GM18507 (cell line): ENCODE measurements at regions not wholly inside any gene's neighbourhood (a gene's known extent, or its start where the extent isn't known, plus 50 kb on each side); places are given as distances from the start of the nearest gene placed in this dataset.
"Not testable (repeated sequence)": the region's sequence is repeated elsewhere in the genome, so short reads cannot be mapped to it uniquely, and the experiment has no call there.

Source experiments
- DNase-seq: peaks from one replicate; pipeline ENCODE4 v3.0.0; 2011; ENCODE audit warnings: low read depth; ENCODE audit not compliant: insufficient read length; ENCODE audit errors: extremely low spot score
- FAIRE-seq: peaks from 2 replicates; lab custom pipeline; 2011; peaks lifted over from hg19 to GRCh38; lab: Jason Lieb, UNC

GRCh38 chr6:146919017-146919416 is 285.2 kb upstream of the STXBP5 start:
- no peak for FAIRE-seq
- DNase-seq, result no peak

- no peak for DNase-seq
- FAIRE-seq, result no peak
These were observed 280.9 kb upstream of the STXBP5 start for GRCh38 chr6:146923205-146923833.

DNA sequence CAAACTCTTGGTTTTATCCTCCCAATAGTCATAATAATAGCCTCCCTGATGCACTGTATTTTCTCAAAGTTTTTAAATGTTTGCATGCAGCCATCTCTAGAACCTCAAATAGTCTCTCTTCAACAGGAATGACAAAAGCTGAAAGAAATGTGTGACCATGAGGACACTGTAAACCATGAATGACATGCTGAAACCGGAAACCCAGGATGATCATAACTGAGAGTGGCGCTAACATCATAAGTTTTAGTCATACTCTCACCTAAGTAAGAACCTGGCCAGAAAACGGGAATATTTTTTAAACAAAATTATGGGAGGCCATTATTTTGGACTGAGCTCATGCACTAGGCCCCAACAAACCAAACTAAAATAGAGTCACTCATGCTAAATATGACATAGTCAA is 278.4 kb upstream of the STXBP5 start:
- FAIRE-seq (no peak), DNase-seq (no peak)

- FAIRE-seq, result no peak
- DNase-seq, result no peak
These were observed 275.7 kb upstream of the STXBP5 start for GRCh38 chr6:146928503-146928902.

- no peak for FAIRE-seq
These were observed 273.0 kb upstream of the STXBP5 start for GRCh38 chr6:146931214-146931613.

DNA sequence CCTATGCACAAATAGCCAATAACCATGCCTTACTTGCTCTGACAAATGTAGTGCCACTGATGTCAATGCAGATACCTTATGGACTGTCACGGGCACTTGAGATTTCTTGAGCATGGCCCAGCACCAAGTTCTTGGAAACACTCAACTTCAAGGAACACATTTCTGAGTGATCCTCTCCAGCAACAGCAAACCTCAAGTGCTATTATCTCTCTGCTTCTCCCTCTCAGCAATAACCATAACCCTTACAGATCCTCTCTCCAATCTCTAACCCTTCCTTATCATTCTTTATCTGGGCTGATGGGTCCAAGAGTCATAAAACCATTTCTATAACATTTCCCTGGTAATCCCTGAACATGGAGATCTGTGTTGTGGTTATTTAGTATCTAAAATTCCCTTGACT is 266.9 kb upstream of the STXBP5 start:
- FAIRE-seq (no peak), DNase-seq (no peak)

More at GRCh38 chr6:146931214-146931613, 273.0 kb upstream of the STXBP5 start:
- DNase-seq, result no peak

- DNase-seq (no peak), FAIRE-seq (no peak)
These were observed 266.0 kb upstream of the STXBP5 start for GRCh38 chr6:146938266-146938665.

DNA sequence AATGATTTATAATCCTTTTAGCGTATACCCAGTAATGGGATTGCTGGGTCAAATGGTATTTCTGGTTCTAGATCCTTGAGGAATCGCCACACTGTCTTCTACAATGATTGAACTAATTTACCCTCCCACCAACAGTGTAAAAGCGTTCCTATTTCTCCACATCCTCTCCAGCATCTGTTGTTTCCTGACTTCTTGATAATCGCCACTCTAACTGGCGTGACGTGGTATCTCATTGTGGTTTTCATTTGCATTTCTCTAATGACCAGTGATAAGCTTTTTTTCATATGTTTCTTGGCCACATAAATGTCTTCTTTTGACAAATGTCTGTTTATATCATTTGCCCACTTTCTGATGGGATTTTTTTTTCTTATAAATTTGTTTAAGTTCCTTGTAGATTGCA is 264.8 kb upstream of the STXBP5 start:
- DNase-seq, FAIRE-seq: not testable (repeated sequence)

- FAIRE-seq (no peak), DNase-seq (no peak)
These were observed 260.6 kb upstream of the STXBP5 start for GRCh38 chr6:146943664-146944063.

DNA sequence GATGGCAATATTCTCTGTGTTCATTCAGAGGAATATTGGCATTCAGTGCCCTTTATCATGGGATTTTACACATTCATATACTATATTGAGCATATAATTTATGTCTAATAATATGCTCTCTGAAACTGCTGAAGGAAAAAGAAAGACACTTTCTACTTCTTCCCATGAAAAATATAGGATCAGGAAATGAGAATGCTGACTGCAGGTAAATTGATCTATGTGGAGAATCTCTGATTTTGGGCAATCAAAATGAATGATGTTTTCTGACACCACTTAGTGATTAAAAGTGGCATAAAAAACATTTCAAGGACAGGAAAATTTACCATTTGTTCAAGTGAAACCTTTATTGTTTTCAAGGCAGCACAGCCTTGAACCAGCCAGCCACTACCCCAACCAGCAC is 260.1 kb upstream of the STXBP5 start:
- no peak for FAIRE-seq
- DNase-seq, result no peak

- DNase-seq (no peak), FAIRE-seq (no peak)
These were observed 259.4 kb upstream of the STXBP5 start for GRCh38 chr6:146944809-146945208.

DNA sequence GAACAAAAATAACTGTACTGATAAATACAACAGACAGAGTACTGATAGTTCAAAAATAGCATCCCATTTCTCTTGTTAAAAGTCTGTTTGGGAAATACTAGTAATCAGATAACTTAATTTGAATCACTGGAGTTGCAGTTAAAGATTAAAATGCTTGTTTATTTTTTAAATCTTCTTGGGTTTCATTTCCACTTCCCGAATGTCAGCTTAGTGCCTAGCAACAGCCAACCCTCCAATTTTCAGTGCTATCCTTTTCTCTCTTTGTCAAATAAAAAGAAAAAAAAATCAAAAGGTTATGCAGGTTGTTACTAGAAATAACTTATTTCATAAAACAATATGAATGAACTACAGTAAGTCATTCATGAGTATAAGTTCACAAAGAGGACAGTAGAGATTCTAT is 257.7 kb upstream of the STXBP5 start:
- DNase-seq (no peak), FAIRE-seq (peak; percentile 38)

DNA sequence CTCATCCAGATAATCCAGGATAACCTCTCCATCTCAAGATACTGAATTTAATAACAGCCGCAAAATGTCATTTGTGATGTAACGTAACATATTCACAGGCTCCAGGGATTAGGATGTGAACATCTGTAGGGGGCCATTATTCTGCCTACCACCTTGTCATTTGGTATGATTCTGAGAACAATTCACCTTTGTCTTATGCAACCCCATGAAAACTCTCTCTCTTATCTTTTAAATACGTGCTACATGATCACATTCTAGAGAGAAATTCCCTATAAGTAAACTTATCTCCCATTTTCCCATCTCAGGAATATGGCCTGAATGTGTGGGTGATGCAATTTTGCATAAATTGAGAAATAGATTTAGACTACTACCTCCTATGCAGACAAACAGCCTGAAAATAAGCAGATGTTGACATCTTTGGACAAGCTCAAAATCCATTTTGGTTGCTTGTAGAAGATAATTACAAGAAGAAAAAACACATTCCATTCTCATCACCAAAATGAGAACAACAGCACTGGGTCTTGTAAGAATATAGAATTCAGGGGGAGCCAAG is 255.4 kb upstream of the STXBP5 start:
- no peak for DNase-seq
- no peak for FAIRE-seq

DNA sequence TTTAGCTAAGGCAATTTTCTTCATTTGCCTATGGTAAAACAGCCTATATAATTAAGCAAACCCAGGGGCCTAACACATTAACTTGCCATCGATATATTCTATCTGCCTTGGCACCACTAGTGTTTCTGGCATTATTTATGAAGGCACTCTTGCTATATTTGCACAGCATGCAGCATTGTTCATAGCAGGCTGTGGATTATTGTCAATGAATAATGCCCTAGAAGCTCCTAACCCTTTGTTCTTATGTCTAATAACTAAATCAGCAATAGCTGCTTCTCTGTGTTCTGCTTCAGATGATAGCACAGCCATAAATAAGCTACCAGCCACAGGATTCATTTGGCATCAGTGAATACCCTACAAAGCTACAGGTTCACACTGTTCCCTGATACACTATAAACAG is 254.8 kb upstream of the STXBP5 start:
- FAIRE-seq, result no peak
- DNase-seq, result no peak

DNA sequence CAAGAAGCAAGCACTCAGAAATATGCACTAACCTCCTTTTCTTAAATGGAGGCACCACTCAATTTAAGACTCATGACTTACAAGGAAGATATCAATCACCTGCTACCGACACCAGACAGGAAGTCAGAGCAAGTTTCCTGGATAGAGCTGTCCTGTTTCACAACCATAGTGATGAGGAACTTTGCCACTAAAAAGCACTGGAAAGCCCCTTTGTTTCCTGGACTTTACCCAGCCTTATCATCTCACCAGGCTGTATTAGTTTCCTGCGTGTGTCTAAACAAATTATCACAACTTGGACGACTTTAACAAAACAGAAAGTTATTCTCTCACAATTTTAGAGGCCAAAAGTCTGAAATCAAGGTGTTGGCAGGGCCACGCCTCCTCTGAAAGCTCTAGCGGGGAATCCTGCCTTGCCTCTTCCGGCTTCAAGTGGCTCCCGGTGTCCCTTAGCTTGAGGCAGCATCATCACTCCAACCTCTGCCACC is 253.8 kb upstream of the STXBP5 start:
- DNase-seq (no peak), FAIRE-seq (peak; percentile 63)

- DNase-seq, result no peak
- FAIRE-seq, result no peak
These were observed 248.6 kb upstream of the STXBP5 start for GRCh38 chr6:146955570-146955969.

- FAIRE-seq (no peak), DNase-seq (no peak)
These were observed 246.8 kb upstream of the STXBP5 start for GRCh38 chr6:146957181-146958093.

- FAIRE-seq, result no peak
- no peak for DNase-seq
These were observed 242.4 kb upstream of the STXBP5 start for GRCh38 chr6:146961831-146962230.

GRCh38 chr6:146962329-146962728 is 241.9 kb upstream of the STXBP5 start:
- FAIRE-seq (no peak), DNase-seq (no peak)

DNA sequence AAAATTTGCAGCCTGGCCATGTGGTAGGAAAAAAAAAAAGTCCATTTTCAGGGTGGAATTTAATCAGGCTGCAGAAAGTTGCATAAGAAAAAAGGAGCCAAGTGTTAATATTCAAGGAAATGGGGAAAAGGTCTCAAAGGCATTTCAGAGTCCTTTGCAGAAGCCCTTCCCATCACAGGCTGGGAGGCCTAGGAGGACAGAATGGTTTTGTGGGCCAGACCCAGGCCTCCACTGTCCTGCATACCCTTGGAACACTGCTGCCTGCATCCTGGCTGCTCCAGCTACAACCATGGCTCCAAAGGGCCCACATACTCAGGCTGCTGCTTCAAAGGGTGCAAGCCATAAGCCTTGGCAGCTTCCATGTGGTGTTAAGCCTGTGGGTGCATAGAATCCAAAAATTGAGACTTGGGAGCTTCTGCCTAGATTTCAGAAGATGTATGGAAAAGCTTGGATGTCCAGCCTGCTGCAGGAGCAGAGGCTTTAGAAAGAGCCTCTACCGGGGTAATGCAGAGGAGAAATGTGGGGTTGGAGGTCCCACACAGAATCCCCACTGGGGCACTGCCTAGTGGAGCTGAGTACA is 239.0 kb upstream of the STXBP5 start:
- FAIRE-seq (no peak), DNase-seq (no peak)
